Gastroesophageal sphincter (tissue), 3 donors: ENCODE measurements at regions not wholly inside any gene's neighbourhood (a gene's known extent, or its start where the extent isn't known, plus 50 kb on each side); places are given as distances from the start of the nearest gene placed in this dataset.

Source experiments
- POLR2AphosphoS5 ChIP-seq: sonication (generic); formaldehyde crosslinking; IDR thresholded peaks from one replicate; pipeline ENCODE4 v1.6.1; 2017; ENCODE audit warnings: antibody characterized with exemption
- TF ChIP-seq, protein P1 (sequence below), 4 experiments: fragments of 200-600 bp in 2 of 4; fragments of 450-650 bp in 2 of 4; sonication (generic) in 1 of 4; IDR thresholded peaks; one replicate each; pipeline ENCODE4 v1.5.1; 2017 to 2019; ENCODE audit warnings: antibody characterized with exemption in 4 of 4, mild to moderate bottlenecking in 2 of 4, moderate library complexity in 2 of 4

DNA sequence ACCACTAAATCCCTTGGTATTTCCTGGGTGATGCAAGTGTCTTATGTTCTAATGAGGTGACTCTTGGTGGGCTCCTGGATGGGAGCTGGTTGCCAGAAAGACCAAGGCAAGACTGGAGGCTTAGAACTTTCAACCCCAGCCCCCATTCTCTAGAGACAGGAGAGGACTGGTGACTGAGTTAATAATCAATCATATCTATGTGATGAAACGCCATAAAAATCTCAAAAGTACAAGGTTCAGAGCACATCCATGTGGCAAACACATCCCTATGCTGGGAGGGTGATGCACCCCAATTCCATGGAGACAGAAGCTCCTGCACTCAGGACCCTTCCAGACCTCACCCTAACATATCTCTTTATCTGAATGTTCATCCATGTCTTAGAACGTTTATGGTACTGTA is 139.5 kb upstream of the LINC00305 start:
- TF ChIP-seq, protein P1, sequence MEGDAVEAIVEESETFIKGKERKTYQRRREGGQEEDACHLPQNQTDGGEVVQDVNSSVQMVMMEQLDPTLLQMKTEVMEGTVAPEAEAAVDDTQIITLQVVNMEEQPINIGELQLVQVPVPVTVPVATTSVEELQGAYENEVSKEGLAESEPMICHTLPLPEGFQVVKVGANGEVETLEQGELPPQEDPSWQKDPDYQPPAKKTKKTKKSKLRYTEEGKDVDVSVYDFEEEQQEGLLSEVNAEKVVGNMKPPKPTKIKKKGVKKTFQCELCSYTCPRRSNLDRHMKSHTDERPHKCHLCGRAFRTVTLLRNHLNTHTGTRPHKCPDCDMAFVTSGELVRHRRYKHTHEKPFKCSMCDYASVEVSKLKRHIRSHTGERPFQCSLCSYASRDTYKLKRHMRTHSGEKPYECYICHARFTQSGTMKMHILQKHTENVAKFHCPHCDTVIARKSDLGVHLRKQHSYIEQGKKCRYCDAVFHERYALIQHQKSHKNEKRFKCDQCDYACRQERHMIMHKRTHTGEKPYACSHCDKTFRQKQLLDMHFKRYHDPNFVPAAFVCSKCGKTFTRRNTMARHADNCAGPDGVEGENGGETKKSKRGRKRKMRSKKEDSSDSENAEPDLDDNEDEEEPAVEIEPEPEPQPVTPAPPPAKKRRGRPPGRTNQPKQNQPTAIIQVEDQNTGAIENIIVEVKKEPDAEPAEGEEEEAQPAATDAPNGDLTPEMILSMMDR (IDR thresholded peaks at IDR 0.05): no peak
- TF ChIP-seq POLR2AphosphoS5: no peak
